Breast epithelium (tissue), 3 donors: ENCODE measurements at regions not wholly inside any gene's neighbourhood (a gene's known extent, or its start where the extent isn't known, plus 50 kb on each side); places are given as distances from the start of the nearest gene placed in this dataset.
"Not testable (repeated sequence)": the region's sequence is repeated elsewhere in the genome, so short reads cannot be mapped to it uniquely, and the experiment has no call there.

Experiments used
- POLR2AphosphoS5 ChIP-seq, 3 donors: sonication (generic); formaldehyde crosslinking; IDR thresholded peaks; one replicate each; pipeline ENCODE4 v1.6.1; 2017; ENCODE audit warnings: antibody characterized with exemption in 3 of 3
- TF ChIP-seq, protein P1 (sequence below), 3 donors: fragments of 450-650 bp; IDR thresholded peaks; one replicate each; pipeline ENCODE4 v1.5.1; 2016 to 2017; ENCODE audit warnings: antibody characterized with exemption in 3 of 3, mild to moderate bottlenecking in 3 of 3, moderate library complexity in 3 of 3

DNA sequence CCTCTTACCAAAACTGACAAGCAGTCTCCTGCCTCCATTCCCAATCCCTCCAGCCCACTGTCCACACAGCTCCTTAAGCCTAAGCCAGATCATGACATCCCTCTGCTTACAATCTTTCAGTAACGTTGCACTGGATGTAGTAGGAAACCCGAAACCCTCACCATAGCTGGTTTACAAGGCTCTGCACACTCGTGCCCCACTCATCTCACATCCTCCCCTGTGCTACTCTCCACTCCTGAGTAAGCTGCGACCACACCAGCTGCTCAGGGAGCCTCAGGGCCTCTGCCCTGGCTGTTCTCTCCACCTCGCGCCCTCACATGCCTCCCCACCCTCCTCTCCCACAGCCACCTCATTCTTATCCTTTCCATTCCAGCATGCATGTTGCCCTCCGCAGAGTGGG, 288.9 kb downstream of the ANAPC1 start:
- TF ChIP-seq, protein P1, sequence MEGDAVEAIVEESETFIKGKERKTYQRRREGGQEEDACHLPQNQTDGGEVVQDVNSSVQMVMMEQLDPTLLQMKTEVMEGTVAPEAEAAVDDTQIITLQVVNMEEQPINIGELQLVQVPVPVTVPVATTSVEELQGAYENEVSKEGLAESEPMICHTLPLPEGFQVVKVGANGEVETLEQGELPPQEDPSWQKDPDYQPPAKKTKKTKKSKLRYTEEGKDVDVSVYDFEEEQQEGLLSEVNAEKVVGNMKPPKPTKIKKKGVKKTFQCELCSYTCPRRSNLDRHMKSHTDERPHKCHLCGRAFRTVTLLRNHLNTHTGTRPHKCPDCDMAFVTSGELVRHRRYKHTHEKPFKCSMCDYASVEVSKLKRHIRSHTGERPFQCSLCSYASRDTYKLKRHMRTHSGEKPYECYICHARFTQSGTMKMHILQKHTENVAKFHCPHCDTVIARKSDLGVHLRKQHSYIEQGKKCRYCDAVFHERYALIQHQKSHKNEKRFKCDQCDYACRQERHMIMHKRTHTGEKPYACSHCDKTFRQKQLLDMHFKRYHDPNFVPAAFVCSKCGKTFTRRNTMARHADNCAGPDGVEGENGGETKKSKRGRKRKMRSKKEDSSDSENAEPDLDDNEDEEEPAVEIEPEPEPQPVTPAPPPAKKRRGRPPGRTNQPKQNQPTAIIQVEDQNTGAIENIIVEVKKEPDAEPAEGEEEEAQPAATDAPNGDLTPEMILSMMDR (IDR thresholded peaks at IDR 0.05), result not testable (repeated sequence)
- TF ChIP-seq POLR2AphosphoS5 (IDR thresholded peaks at IDR 0.05), result not testable (repeated sequence)
